ENCODE measurements at regions not wholly inside any gene's neighbourhood (a gene's known extent, or its start where the extent isn't known, plus 50 kb on each side); places are given as distances from the start of the nearest gene placed in this dataset.
"Not testable (repeated sequence)": the region's sequence is repeated elsewhere in the genome, so short reads cannot be mapped to it uniquely, and the experiment has no call there.

DNA sequence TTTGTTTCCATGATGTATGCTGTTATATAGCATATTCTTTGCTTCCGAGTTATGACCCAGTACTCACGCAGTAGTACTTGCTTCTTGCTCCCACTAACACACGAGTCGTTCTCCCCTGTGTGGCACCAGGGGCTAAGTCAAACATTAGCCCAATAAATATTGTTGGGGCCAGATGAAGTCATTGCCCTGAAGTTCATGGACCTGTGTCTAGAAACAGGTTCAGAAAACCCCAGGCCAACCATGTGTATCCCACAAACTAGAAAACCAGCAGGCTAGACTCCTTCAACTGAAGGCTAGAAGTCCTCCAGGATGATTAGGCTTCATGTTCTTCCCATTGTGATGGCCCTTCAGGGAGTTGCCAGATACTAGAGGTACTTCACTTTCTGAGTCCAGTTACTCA, 198.2 kb upstream of the RBM19 start:
- Mint-ChIP-seq H3K27ac (no peak overlapping the region), H3K9me3 (no peaks in the 10 kb centered on the region), H3K4me1 (no peaks in the 10 kb centered on the region), H3K4me3 (no peak overlapping the region), H3K36me3 (ENCODE audit: low read depth) (no peaks in the 10 kb centered on the region), H3K27me3 (ENCODE audit: low read depth, poor library complexity) (peaks cover 82% of the 10 kb centered on the region)
- TF ChIP-seq, protein P1, sequence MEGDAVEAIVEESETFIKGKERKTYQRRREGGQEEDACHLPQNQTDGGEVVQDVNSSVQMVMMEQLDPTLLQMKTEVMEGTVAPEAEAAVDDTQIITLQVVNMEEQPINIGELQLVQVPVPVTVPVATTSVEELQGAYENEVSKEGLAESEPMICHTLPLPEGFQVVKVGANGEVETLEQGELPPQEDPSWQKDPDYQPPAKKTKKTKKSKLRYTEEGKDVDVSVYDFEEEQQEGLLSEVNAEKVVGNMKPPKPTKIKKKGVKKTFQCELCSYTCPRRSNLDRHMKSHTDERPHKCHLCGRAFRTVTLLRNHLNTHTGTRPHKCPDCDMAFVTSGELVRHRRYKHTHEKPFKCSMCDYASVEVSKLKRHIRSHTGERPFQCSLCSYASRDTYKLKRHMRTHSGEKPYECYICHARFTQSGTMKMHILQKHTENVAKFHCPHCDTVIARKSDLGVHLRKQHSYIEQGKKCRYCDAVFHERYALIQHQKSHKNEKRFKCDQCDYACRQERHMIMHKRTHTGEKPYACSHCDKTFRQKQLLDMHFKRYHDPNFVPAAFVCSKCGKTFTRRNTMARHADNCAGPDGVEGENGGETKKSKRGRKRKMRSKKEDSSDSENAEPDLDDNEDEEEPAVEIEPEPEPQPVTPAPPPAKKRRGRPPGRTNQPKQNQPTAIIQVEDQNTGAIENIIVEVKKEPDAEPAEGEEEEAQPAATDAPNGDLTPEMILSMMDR (IDR thresholded peaks at IDR 0.05), result no peak
- no peak for DNase-seq

DNA sequence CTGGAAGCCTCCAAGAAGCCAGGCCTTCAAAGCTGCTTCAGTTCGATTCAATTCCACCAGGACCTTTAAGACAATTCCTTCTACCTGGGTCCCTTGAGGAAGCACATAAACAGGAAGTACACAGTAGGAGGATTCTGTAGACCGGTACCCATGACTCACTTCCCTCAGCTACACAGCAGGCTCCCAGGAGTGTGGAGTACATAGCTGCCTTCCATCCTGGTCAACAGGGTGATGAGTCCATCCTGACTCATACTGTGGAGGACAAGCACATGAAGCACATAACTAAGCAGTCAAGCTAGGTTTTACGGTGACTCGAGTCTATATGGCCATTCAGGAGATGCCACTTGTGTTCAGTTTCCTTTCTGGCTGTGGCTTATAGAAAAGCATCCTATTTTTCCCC, 197.6 kb upstream of the RBM19 start:
- H3K27me3 Mint-ChIP-seq (ENCODE audit: low read depth, poor library complexity), result peaks cover 81% of the 10 kb centered on the region
- TF ChIP-seq, protein P1 (IDR thresholded peaks at IDR 0.05), result no peak
- no peaks in the 10 kb centered on the region for H3K4me1 Mint-ChIP-seq
- H3K4me3 Mint-ChIP-seq, result no peak overlapping the region
- H3K36me3 Mint-ChIP-seq (ENCODE audit: low read depth), result no peaks in the 10 kb centered on the region
- no peaks in the 10 kb centered on the region for H3K9me3 Mint-ChIP-seq
- H3K27ac Mint-ChIP-seq, result no peak overlapping the region
- DNase-seq, result no peak

DNA sequence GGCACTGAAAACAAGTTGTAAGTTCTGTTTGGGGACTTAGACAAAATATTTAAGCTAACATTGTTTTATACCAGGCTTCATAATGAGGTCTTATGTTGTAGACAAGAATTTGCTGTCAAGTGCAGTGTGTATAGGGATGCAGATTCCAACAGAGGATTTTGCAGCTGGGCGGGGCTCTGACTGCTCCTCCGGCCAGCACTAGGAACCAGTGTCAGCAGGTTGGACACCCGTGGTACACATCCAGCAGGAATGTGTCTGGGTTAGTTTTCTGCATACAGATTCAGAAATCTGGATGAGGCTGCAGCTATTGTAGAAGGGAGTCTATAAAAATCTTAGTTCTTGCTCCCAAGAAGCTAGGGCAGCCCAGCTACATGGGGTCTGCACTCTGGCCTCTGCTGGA, 194.3 kb upstream of the RBM19 start:
- no peaks in the 10 kb centered on the region for H3K9me3 Mint-ChIP-seq
- no peak overlapping the region for H3K4me3 Mint-ChIP-seq
- TF ChIP-seq, protein P1 (IDR thresholded peaks at IDR 0.05), result no peak
- H3K27ac Mint-ChIP-seq, result no peak overlapping the region
- no peak for DNase-seq
- no peaks in the 10 kb centered on the region for H3K4me1 Mint-ChIP-seq
- H3K27me3 Mint-ChIP-seq (ENCODE audit: low read depth, poor library complexity), result peaks cover 74% of the 10 kb centered on the region
- H3K36me3 Mint-ChIP-seq (ENCODE audit: low read depth), result no peaks in the 10 kb centered on the region

DNA sequence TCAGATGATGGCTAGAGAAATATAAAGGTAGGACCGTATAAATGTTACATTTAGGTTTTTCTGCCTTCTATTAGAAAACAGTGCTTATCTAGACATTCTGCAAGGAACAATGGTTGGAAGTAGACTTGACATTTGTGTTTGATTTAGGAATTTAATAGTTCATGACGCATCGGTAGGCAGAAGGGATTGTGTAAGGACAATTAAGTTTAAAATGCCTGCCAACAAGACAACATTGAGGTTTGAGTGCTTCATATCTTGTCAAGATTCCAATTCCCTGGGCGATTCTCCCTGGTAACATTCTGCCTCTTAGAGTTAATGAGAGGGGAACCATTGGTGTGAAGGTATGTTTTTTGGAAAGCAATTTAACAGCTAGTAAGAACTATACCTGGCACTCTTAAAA, 186.8 kb upstream of the RBM19 start:
- no peaks in the 10 kb centered on the region for H3K36me3 Mint-ChIP-seq (ENCODE audit: low read depth)
- H3K4me3 Mint-ChIP-seq, result no peak overlapping the region
- H3K27ac Mint-ChIP-seq, result no peak overlapping the region
- no peaks in the 10 kb centered on the region for H3K4me1 Mint-ChIP-seq
- TF ChIP-seq, protein P1 (IDR thresholded peaks at IDR 0.05), result no peak
- no peak for DNase-seq
- no peaks in the 10 kb centered on the region for H3K9me3 Mint-ChIP-seq
- H3K27me3 Mint-ChIP-seq (ENCODE audit: low read depth, poor library complexity), result peaks cover 57% of the 10 kb centered on the region

DNA sequence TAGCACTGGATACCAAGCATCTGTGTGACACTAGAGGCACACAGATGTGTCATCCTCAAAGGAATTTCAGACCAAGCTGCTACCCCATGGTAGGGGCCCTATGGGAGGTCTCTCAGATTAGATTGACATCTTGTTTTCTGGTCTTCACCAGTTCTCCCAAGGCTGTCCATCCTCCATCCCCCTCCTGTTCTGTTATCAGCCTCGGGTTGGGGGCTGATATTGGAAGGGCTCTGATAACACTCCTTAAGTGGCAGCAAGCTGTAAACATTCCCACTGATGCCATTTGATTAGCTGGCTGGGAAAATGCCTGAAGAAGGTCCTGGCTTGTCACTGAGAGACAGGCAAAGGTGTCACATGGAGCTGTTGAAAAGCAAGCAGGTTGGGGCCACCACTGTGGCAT, 185.9 kb upstream of the RBM19 start:
- Mint-ChIP-seq H3K9me3 (no peaks in the 10 kb centered on the region), H3K4me3 (no peak overlapping the region), H3K36me3 (ENCODE audit: low read depth) (no peaks in the 10 kb centered on the region), H3K27me3 (ENCODE audit: low read depth, poor library complexity) (peaks cover 58% of the 10 kb centered on the region), H3K27ac (no peak overlapping the region), H3K4me1 (no peaks in the 10 kb centered on the region)
- TF ChIP-seq, protein P1 (IDR thresholded peaks at IDR 0.05), result no peak
- no peak for DNase-seq

DNA sequence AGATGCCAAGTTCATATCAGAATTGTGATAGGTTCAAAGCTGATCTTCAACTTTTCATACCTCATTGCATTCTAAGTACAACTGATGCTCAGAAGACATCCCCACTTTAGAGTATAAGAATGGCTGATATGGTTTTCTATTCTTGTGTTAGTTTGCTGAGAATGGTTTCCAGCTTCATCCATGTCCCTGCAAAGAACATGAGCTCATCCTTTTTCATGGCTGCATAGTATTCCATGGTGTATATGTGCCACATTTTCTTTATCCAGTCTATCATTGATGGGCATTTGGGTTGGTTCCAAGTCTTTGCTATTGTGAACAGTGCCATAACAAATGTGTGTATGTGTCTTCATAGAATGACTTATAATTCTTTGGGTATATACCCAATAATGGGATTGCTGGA, 184.5 kb upstream of the RBM19 start:
- not testable (repeated sequence) for H3K4me1 Mint-ChIP-seq; H3K36me3 Mint-ChIP-seq (ENCODE audit: low read depth); H3K27ac Mint-ChIP-seq; DNase-seq; H3K4me3 Mint-ChIP-seq; H3K9me3 Mint-ChIP-seq
- H3K27me3 Mint-ChIP-seq (ENCODE audit: low read depth, poor library complexity), result peaks cover 61% of the 10 kb centered on the region
